ENCODE measurements at regions not wholly inside any gene's neighbourhood (a gene's known extent, or its start where the extent isn't known, plus 50 kb on each side); places are given as distances from the start of the nearest gene placed in this dataset.

GRCh38 chr11:27898166-27898565, 197.9 kb upstream of the BDNF start (continued):
- no peak for TF ChIP-seq REST (IDR thresholded peaks at IDR 0.05; ENCODE audit: low read depth, low read length)
- no peak for TF ChIP-seq SIX5 (IDR thresholded peaks at IDR 0.05; ENCODE audit: low read depth, low read length, severe bottlenecking)
- TF ChIP-seq IRF3 (IDR thresholded peaks at IDR 0.05) = no peak

- FAIRE-seq (no peak), DNase-seq (ENCODE audit: low read depth, low spot score) (no peak), ATAC-seq (no peak)
- RAD21 ChIA-PET (ENCODE audit: unreplicated experiment) = interaction anchor here (1.3 kb wide), 1 partner anchor 20 kb away, joined by 3 read pairs; no protein-coding TSS in a partner anchor
- no peak for TF ChIP-seq HSF1 (IDR thresholded peaks at IDR 0.05; ENCODE audit: low read depth, low read length)
- TF ChIP-seq RELA (IDR thresholded peaks at IDR 0.05; ENCODE audit: borderline replicate concordance, partially characterized antibody) = no peak
- TF ChIP-seq CBX3 (IDR thresholded peaks at IDR 0.05; ENCODE audit: borderline replicate concordance, low read depth) = no peak
- TF ChIP-seq KAT2A (conservative IDR thresholded peaks at IDR 0.05; ENCODE audit: control insufficient read depth, low read depth, low read length) = no peak
- no peak for TF ChIP-seq GATAD2B (conservative IDR thresholded peaks at IDR 0.05; ENCODE audit: low read depth)
- no peaks in the 10 kb centered on the region; a peak in 1 of 4 replicates for H3K27me3 ChIP-seq (replicated peaks in 1 of 2; ENCODE audit: control insufficient read depth in 2 of 2, insufficient read depth in 2 of 2, low read length in 1 of 2)
- no peak overlapping the region for H3K27ac ChIP-seq (ENCODE audit: control insufficient read depth, insufficient read depth)
- no TSS peak for BruUV-seq (replicated peaks)
- H3K4me2 ChIP-seq (ENCODE audit: control insufficient read depth, insufficient read depth) = no peak overlapping the region
- H2AFZ ChIP-seq (ENCODE audit: control insufficient read depth, low read depth, low read length) = no peak overlapping the region
- no peaks in the 10 kb centered on the region for H3K36me3 ChIP-seq (ENCODE audit: control insufficient read depth in 2 of 2, insufficient read depth in 2 of 2, low read length in 1 of 2)
- no peaks in the 10 kb centered on the region for H4K20me1 ChIP-seq (ENCODE audit: control insufficient read depth, insufficient read depth)
- no peaks in the 10 kb centered on the region for H3K79me2 ChIP-seq (ENCODE audit: control insufficient read depth, insufficient read depth, low read length)
- POLR2A ChIA-PET = no interaction called here
- CTCF ChIA-PET = interaction anchor here (1.1 kb wide), 1 partner anchor 20 kb away, joined by 3 read pairs; no protein-coding TSS in a partner anchor
- SMC1A ChIA-PET (ENCODE audit: uncharacterized antibody, unreplicated experiment) = interaction anchor here (1.0 kb wide), 1 partner anchor 17 kb away, joined by 3 read pairs; no protein-coding TSS in a partner anchor
- H3K9ac ChIP-seq (ENCODE audit: control insufficient read depth, insufficient read depth, low read length) = no peak overlapping the region
- no peaks in the 10 kb centered on the region for H3K4me1 ChIP-seq (ENCODE audit: control insufficient read depth, insufficient read depth, low read length)
- no peak overlapping the region for H3K4me3 ChIP-seq
- in situ Hi-C loops (cut with MboI) = no loop called here
- intact Hi-C loops (cut with micrococcal nuclease; ENCODE audit: unreplicated experiment) = loop anchor here (5.0 kb wide), 1 partner anchor 211 kb away; the partner anchor contains the start of genes KIF18A and METTL15
- no peaks in the 10 kb centered on the region for H3K9me3 ChIP-seq (replicated peaks; ENCODE audit: control insufficient read depth, insufficient read depth, low read length)
These were observed 195.8 kb upstream of the BDNF start for GRCh38 chr11:27896096-27896495.
